HG02938 (cell line): ENCODE measurements at regions not wholly inside any gene's neighbourhood (a gene's known extent, or its start where the extent isn't known, plus 50 kb on each side); places are given as distances from the start of the nearest gene placed in this dataset.
A peak's percentile ranks its signal among the peaks of the same experiment; 100 is the strongest.

ENCODE experiments used
- ATAC-seq: cut with Tn5 transposase; IDR thresholded peaks from one replicate; pipeline ENCODE4 v1.9.1; 2021; ENCODE audit warnings: mild to moderate bottlenecking, moderate library complexity; ENCODE audit not compliant: unreplicated experiment

DNA sequence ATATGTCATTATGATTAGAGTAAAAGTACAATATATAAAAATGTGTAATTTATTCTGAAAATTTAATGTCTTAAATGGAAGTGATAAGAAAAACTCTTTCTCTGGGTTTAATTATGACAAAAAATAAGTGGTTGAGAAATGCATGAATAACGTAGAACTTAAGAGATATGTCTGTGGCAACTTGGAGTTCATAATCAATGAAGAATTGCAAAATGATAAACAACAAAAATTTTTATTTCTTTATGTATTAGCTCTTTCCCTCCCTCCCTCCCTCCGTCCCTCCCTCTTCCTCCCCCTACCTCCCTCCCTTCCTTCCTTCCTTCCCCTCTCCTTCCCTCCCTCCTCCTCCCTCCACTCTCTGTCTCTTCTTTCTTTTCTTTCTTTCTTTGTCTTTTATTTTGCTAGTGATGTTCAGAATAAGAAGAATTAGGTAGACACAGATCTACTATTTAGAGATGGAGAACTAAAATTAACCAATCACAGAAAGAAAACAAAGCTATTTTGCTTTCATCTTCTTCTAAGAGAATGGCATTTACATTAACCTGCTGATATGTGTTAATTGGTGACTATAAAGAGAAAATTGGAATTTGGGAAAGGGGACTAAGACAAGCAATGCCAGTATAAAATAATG is 96.3 kb upstream of the PDC start:
- no peak for ATAC-seq

DNA sequence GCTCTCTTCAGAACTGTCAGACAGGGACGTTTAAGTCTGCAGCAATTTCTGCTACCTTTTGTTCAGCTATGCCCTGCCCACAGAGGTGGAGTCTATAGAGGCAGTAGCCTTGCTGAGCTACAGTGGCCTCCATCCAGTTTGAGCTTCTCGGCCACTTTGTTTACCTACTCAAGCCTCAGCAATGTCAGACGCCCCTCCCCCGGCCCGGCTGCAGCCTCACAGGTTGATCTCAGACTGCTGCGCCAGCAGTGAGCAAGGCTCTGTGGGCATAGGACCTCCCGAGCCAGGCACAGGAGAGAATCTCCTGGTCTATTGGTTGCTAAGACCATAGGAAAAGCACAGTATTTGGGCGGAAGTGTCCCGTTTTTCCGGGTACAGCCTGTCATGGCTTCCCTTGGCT is 89.9 kb upstream of the PDC start:
- ATAC-seq: no peak

DNA sequence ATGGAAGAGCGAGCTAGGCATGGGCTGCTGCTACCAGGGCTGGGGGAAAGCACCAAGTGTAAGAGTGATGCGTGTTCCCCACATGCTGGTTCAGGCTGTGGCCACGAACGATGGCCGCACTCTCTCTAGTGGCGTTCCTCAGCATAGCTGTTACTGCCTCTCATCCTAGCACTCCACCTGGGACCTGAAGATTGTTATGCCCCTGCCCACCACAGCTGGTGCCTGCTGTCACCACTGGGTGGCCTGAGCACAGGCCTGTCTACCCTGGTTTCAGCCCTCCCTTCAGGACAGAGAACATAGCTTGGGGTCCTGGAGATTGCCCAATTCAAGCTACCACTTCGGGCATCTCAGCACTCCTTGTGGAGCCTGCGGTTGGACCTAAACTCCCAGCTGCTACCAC is 80.1 kb upstream of the PDC start:
- ATAC-seq: no peak

DNA sequence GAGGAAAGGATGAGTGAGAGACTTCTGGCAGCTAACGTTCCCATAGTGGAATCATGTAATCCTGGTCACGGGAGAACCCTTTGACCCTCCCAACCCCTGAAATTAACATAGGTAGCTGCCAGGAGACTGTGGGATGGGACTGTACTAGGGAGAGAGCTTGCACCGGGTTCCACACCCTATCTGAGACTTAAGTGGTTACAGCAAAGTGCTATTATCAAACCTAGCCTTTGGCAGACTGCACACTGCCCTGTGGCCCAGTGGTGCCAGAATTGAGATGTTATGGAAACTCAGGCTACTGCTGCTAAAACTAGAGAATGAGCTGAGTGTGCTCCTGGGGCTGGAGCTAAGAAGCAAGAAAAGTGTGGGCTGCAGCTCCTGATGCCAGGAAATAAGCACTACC is 79.6 kb upstream of the PDC start:
- no peak for ATAC-seq

DNA sequence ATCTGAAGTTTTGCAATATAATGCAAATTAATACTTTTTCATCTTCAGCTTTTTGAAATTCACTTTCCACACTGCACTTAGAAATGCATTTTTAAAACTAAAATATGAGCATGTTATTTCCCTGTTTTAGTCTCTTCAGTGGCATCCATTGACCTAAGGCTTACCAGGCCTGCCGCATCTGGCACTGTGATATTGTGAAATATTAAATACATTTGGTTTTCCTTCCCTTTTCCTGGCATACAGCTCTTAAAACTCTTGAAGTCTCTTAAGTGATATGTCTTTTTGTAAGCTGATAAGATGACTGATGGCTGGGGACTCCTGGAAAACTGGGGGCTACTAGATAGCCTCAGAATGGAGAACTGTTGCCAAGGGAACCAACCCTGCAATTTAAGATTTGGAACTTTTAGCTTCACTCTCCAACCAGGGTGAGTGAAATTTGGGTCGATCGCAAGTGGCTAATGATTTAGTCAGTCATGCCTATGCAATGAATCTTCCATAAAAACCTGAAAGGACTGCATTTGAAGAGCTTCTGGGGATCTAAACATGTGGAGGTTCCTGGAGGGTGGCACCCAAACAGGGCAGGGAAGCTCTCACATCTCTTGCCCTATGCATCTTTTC is 75.5 kb upstream of the PDC start:
- ATAC-seq: no peak

DNA sequence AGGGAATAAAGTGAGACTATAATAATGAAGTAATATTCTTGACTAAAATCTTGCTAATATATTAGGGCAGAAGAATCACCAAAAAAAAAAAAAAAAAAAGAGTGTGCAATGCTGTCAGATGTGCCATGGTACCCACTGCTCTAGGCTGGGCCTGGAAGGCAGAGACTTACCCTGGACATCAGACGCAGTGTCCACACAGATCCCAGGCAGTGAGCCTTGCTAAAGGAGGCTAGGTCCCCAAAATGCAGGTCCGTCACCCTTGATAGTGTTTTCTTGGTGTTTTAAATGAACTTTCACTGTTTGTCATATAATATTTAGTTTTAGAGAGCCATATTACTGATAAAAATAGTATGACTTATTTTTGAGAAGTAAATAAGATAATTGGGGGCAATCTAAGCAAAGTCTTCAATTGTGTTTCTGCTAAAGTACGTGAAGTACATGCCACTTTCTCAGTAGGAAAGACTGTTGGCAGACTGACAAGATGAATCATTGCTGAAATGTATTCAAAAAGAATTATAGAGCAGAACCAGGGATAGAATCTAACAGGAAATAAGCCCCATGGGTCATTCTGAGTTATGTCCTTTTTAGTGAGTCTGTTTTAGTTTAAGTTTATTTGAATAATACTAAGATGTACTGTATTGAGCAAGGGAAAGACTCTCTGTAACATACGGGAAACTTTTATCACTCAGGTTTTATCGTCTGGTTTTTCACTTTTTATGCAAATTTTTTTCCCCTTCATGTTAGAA is 74.6 kb upstream of the PDC start:
- no peak for ATAC-seq

DNA sequence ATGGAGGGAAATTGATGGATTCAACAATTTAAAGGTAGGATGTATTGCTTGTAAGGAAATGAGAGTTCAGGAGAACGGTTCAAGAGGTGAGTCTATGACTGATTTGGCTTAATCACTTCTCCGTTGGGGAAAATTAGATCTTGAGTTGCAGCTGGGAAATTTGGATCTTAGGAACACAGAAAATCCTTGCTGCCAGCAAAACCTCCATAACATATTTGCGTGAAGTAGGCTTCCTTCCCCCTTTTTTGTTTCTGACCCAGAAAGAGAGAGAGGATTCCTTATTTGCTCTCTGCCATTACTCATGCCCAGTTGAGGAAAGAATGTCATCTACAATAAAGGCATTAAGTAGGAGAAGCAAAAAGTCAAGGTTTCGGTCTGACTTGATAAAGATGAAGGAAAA is 73.5 kb upstream of the PDC start:
- no peak for ATAC-seq

DNA sequence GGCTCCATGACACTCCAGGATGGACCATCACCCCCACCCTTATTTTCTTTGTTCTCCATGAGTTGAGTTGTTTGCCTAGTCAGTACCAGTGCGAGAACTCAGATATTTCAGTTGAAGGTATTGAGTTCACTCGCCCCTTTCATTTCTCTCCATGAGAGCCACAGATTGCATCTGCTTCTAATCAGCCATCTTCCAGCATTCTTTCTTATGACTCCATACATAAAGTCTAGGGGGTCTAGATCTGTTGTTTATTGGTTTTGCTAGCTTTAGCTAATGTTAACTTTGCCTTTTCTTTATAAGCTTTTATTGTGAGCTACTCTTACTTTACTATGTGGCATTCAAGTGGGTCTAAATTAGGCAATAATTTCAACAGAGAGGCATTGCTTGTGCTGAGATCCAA is 71.6 kb upstream of the PDC start:
- no peak for ATAC-seq

DNA sequence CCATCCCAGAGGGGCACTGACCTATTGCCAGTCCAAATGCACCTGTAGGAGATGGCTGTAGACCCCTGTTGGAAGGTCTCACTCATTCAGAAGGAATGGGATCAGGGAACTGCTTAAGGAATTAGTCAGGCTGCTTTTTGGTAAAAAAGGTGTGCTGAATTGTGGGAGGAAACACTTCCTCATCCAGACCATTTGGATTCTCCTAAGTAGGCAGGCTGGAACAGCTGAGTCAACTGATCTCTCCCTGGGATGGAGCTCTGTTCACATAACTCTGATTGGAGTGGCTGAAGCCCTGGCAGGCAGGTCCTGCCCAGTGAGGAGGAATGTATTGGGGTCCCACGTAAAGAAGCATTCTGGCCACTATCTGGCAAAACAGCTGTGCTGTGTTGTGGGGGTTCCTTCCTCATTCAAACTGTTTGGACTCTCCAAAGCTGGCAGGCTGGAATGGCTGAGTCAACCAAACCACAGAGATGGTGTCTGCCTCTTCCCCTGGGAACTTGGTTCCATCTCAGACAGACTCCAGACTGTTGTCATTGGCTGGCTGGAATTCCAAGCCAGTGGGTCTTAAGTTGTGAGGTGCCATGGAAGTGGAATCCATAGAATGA is 70.7 kb upstream of the PDC start:
- ATAC-seq: no peak

DNA sequence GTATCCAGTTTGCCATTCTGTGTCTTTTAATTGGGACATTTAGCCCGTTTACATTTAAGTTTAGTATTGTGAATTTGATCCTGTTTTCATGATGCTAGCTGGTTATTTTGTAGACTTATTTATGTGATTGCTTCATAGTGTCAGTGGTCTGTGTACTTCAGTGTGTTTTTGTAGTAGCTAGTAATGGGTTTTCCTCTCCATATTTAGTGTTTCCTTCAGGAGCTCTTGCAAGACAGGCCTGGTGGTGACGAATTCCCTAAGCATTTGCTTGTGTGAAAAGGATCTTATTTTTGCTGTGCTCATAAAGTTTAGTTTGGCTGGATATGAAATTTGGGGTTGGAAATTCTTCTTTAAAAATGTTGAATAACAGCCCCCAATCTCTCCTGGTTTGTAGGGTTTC is 69.2 kb upstream of the PDC start:
- ATAC-seq: no peak

DNA sequence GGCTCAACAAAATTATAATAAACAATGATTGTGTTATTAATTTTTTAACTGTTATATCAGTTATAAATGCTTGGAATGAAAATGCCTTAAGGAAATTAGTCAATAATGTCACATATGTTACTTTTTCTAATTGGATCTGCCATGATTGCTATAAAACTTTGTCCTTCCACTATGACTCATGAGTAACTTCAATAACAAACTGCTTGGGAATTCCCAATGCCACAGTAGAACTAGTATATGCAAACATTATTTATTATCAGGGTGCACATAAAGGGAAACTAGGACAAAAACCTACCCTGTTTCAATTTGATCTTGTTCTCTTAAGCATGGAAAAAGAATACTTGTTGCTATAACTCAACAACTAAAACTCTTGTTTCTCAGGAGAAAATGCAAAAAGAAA is 59.1 kb upstream of the PDC start:
- ATAC-seq: no peak

DNA sequence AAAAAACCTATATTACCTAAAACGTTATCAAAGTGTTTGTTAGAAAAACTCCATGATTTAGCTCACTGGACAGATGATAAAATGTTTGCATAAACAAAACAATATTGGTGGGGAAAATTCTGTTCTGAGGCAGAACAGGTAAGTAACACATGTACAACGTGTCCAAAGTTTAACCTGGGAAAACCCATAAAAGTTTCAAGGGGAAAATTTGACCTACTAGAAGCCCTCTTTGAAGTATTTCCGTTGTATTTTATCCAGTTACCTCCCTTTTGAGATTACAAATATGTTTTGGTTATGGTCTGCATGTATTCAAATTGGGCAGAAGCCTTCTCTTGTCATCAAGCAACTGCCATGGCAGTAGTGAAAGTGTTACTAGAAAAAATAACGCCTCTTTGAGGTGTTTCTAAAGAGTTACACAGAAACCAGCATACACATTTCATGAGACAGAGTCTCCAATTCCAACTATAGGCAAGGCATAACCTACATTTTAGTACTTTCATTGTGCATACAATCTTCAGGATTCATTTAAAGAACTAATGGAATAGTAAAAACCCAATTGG is 58.0 kb upstream of the PDC start:
- ATAC-seq: peak; percentile 85

DNA sequence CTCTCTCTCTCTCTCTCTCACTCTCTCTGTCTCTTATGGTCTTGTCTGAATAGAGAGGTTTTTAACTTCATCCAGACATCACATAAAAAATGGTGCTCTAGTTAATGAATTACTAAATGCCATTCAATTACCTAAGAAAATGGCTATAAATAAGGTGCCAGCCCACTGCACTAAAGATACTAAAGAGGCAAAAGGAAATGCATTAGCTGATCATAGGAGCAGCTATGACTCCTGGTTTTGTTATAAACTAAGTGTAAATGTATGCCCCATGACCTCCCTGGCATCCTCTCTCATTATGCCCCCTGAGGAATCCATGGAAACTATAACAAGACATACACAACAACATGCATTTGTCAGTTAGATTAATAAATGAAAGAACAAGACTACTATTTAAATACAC is 57.5 kb upstream of the PDC start:
- ATAC-seq: no peak

DNA sequence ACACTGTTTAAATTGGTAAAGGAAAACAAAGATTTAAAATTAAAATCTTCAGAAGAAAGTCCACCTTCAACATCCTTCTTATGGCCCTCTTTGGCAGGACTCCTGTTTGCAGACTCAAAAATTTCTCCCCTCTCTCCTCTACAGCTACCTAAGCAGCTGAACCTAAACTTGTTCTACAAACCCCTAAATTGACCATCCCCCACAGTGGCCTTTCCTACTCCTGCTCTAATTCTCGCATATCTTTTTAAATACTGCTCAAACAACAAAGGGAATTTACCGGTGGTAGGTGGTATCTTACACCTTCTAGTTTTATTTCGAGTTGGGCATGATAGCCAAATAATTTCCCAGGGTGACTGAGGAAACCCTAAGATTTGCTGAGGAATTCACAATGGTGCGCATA is 53.5 kb upstream of the PDC start:
- no peak for ATAC-seq

DNA sequence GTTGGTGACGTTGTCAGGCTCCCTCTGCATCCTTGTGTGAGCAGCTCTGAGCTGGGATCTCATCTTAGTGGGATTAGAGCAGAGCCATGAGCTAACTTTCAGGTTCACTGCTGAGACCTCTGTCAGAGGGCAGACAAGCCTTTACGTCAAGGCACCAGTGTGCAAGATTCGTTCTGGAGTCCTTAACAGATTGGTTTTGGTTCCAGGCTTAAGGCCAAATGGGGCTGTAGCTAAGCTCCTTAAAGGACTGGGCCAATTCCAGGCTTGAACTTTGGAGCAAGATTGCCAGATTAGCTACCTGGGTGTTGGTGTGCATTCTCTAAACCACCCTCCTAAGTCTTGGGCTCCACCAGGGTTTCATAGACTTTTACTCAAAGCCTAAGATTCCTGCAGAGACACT is 52.6 kb upstream of the PDC start:
- no peak for ATAC-seq

DNA sequence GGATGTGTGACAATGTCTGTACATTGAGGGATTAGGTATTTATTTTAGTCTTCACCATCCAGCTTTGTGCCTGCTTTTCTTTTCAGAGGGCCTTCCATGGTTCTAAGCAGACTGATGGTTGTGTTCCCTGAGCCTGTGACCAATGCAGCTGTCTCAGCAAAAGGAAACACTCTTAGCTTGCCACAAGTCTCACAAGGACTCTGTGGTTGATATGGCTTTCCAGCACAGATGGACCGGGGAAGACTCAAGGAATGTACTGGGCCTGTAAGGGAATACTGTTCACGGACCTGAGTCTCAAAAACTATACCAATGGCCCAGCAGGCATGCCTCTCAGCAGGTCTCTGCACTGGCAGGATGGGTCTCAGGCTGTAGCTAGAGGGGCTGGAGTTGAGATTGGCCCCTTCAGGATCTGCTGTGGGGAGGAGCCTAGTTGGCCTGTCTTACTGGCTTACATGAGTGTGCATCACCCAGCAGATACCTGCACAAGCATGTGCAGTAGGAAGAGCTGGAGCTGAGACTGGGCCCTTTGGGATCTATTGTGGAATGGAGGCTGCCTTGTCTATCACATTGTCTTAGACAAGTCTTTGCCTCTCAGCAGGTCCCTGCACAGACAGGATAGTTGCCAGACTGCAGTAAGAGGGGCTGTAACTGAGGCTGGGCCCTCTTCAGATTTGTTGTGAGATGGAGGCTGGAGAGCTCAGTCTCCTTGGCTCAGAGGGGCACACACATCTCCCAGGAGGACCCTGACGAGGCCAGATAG is 52.0 kb upstream of the PDC start:
- ATAC-seq: no peak

DNA sequence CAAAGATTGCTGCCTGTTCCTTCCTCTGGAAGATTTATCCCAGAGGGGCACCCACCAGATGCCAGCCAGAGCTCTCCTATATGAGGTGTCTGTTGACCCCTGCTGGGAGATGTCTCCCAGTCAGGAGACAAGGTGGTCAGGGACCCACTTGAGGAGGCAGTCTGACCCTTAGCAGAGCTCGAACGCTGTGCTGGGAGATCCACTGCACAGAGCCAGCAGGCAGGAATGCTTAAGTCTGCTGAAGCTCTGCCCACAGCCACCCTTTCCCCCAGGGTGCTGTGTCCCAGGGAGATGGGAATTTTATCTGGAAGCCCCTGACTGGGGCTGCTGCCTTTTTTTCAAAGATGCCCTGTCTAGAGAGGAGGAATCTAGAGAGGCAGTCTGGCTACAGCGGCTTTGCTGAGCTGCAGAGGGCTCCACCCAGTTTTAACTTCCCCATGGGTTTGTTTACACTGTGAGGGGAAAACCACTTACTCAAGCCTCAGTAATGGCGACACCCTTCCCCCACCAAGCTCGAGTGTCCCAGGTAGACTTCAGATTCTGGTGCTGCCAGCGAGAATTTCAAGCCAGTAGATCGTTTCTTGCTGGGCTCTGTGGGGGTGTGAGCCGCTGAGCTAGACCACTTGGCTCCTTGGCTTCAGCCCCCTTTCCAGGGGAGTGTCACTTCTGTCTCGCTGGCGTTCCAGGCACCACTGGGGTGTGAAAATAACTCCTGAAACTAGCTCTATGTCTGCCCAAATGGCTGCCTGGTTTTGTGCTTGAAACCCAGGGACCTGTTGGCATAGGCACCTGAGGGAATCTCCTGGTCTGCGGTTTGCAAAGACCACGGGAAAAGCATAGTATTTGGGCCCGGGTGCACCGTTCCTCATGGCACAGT is 51.1 kb upstream of the PDC start:
- peak; percentile 68 for ATAC-seq
